Kasumi-1 (cell line): ENCODE measurements at regions not wholly inside any gene's neighbourhood (a gene's known extent, or its start where the extent isn't known, plus 50 kb on each side); places are given as distances from the start of the nearest gene placed in this dataset.
"Not testable (repeated sequence)": the region's sequence is repeated elsewhere in the genome, so short reads cannot be mapped to it uniquely, and the experiment has no call there.

ENCODE experiments used
- DNase-seq, 2 experiments: peaks; one replicate each; lab custom pipeline; 2025; lab: John Stamatoyannopoulos, UW

DNA sequence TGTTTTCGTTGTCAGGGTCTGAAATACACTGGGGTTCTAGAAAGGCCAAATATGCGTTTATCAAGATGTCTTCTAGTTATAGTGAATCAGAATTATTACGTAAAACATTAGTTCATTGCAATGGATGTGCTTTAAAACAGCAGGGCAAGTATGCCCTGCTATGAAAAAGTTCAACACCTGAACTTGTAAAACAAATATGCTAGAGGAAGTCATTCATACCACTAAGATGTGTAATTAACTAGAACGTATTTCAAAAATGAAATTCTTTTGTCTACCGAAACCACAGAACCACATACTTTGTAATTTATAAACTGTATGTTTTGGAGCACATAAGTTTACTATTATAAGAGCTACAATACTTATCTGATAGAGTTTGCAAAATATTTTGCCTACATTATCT, 266.2 kb downstream of the KCTD12 start:
- DNase-seq, result no peak

DNA sequence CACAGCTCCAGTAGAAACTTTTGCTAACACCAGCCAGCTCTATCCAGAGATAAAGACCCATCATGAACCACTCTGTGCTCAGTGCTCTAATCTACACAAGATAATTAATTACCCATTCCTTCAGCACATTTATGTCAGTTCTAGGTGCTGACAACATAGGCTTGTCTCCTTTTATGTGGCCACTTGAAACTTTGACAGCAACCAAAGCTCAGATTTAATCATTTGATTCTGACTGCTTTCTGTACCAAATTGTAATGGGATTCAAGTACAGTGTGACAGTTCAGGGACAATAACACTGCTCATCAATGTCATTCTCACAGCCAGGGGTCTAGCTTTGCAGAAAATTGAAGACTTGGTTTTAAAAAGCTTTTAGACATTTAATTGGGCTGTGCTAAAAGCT, 266.6 kb downstream of the KCTD12 start:
- DNase-seq, result no peak

DNA sequence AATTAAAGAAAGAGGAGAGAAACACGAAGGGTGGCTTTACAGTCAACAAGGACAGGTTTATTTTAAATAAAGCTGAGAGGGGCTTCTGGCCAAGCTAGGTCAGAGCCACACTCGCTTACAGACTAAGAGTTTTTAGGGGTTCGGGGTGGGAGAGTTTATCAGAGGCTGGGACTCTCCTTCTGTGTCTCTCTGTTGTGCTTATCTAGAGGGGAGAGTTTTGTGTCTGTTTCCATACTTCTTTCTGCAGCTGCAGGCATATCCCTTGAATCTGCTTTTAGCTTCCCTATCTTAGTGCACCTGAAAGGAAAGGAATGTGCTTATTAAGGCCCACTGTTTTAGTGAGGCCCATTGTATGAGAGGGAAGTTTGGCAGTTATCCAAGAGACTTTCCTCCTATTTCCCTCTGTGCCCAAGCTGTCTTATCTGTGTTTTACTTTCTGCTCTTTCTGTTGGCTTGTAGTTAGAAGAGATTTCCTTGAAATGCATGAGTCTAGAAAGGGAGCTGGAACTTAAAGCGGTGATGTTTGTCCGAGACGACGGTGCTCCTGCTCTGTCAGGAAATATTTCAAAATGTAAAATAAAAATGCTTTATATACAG, 275.3 kb downstream of the KCTD12 start:
- no peak for DNase-seq

DNA sequence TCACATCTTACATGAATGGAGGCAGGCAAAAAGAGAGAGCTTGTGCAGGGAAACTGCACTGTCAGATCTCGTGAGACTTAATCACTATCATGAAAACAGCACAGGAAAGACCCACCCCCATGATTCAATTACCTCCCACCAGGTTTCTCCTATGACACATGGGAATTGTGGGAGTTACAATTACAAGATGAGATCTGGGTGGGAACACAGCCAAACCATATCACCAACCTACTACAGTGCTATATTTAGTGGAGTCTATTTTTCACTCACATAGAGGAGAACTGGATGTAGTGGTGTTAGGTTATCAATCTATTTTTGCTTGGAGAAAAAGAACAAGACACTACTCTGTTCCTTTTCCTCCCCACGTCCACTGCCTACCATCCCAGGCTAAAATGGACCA, 276.6 kb downstream of the KCTD12 start:
- DNase-seq, result no peak

DNA sequence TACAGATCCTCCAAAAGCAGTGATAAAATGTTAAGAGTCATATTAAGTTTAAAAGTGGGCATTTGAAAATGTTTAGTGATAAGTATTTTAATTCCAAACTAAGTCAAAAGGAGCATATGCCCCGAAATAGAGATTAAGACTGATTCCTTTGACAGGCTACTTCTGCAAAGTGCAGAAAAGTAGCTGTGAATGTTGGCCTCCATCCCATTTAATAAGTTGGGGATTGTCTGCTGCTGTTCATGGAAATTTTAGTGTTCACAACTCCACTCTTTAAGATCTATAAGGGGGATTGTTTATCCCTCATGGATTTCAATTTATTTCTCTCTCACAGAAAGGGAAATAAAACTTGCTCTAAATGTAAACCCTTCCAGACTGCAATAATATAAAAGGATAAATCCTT, 278.3 kb downstream of the KCTD12 start:
- DNase-seq, result no peak

DNA sequence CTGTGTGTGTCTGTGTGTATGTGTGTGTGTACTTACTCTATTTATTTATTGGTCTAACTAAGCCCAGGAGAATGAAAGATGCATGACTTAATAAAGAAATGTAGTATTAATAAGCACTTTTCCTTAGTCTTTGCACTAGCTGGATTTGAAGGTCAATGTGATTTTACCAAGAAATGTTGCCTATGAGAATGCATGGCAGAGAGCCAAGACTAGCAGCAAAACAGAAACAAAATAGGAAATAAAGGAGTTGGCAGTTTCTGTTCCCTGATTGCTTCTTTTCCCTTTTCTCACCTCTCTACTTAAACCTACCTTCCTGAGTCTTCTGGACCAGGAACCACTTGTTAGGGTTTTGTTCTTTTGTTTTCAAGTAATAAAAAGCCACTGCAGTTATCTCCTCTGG, 286.1 kb downstream of the KCTD12 start:
- no peak for DNase-seq

DNA sequence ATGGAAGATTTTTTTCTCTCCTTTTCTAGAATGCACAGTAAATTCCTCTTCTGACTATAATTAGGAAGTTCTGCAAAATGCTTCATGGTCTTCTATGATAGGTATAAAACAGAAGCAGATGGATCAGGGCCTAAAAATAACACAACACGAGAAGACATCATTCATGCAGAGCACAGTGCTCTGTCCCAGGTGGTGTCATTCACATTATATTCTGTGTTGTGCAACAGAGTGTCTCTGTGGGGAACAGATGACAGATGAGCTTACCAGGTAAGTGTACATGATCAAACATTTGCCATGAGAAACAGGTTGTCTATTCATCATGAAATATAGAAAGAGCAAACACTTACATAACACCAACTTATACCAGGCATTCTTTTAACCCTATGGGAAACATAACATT, 288.3 kb downstream of the KCTD12 start:
- DNase-seq, result no peak

DNA sequence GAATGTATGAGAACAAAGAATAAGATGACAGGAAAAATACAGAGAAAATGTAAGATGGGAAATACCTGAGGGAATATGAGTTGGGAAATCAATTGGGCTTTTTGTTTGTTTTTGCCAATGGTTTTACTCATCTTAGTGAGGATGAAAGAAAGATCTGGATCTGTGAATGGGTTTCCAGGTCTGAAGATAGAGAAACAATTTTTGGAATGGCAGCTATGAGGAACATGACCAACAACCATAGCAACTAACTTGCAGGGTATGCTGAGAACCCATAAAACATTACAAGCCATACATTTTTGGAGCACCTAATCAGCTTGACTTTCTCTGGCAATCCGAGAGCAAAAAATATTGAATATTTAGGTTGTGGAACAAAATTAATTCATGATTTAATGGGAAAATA, 290.0 kb downstream of the KCTD12 start:
- no peak for DNase-seq

DNA sequence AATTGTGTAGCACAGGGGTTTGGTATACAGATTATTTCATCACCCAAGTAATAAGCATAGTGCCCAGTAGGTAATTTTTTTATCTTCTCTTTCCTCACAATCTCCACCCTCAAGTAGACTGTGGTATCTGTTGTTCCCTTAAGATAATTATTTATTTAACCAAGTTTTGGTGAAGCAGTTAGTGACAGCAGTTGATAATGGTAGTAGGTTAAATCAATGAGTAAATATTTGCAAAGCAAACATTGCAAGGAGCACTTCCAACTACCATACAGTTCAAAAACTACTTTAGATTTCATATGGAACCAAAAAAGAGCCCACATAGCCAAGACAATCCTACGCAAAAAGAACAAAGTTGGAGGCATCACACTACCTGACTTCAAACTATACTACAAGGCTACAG, 291.8 kb downstream of the KCTD12 start:
- DNase-seq, result no peak

DNA sequence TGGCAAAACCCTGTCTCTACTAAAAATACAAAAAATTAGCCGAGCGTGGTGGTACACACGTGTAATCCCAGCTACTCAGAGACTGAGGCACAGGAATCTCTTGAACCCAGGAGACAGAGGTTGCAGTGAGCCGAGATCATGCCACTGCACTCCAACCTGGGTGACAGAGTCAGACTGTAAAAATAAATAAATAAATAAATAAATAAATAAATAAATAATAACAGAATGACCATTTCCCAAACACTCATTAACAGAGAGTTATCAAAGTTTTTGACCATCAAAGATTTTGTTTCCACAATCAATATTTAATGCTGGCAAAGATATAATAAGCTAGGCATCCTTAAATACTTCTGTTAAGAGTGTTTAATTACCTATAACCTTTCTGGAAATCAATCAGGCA, 299.4 kb downstream of the KCTD12 start:
- no peak for DNase-seq

DNA sequence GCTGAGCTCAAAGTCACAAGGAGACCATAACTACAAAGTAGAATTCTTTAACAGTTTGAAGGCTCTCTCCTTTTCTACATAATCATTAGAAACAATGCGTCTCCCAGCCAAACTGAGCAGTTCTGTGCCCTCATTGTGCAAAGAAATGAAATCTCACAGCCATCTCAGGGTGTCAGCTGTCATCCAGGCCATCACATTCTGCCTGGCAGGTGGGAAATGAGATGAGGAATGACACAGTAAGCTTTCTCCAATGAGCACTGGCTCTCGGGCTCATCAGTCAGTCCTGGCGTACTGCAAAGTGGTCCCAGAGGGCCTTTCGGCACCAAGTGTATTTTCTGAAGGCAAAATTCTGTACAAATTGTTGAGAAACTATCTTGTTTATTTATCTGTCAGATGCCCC, 306.5 kb downstream of the KCTD12 start:
- DNase-seq, result no peak

DNA sequence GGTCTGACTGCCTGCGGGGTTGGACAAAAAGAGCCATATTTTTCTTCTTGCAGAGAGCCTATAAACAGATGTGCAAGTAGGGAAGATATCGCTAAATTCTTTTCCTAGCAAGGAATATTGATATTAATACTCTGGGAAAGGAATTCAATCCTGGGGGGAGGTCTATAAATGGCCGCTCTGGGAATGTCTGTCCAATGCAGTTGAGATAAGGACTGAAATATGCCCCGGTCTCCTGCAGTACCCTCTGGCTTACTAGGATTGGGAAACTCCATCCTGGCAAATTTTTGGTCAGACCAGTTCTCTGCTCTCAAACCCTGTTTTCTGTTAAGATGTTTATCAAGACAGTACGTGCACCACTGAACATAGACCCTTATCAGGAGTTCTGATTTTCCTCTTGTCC, 310.6 kb downstream of the KCTD12 start:
- DNase-seq, result not testable (repeated sequence)

DNA sequence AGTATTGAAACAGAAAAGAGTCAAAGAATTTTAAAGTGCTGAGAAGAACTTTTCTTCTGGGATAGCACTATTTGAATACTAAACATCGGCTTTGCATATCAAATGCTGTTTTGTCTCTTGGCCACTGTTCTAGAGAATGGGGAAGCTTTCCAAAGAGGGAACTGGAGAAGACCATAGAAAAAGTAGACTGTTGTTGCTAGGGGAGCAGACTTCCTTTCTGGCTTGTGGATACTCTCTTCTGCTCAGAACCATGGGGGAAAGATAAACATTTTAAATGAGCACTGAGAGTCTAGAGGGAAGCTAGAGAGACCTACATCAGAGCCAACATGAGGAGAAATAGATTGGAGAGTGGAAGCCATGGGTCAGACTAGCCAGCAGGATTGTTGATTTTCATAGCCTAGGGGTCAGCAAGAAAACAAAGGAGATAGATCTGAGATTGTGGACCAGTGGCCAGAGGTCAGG, 315.7 kb downstream of the KCTD12 start:
- peak; percentile 78 to 81 for DNase-seq

DNA sequence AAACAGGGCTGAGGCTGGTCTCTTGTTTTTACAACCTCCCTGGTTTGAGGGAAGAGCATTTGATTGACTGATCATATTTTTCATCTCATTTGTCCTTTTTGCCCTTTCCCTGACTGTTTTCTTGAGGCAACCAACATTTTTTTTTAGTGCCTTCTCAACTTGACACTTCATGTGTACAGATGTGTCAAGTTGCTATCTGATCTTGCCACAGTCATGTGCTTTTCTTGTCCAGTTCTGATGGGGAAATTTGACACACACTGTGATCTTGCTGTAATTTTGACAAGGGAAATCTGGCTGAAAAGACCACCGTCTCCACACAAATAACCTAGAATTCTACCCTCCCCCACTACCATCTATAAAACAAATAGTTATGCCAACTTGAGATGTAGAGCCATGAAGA, 329.6 kb downstream of the KCTD12 start:
- DNase-seq, result no peak

DNA sequence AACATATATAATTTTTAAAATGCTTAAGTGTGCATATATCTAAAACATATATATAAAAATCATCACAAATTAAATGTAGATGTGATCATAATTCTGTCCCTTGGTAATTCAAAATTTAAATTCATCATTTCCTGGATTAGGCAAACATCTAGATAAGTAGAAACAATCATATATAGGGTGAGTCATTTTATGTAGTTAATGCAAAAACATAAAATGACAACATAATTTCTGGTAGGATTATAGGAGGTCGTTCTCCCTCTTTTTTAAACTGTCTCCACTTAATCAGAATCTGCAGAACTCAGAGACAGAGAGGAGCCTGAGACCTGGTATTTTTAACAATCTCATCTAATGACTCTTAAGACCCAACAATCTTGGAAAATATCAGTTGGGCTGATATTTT, 333.4 kb downstream of the KCTD12 start:
- no peak for DNase-seq

DNA sequence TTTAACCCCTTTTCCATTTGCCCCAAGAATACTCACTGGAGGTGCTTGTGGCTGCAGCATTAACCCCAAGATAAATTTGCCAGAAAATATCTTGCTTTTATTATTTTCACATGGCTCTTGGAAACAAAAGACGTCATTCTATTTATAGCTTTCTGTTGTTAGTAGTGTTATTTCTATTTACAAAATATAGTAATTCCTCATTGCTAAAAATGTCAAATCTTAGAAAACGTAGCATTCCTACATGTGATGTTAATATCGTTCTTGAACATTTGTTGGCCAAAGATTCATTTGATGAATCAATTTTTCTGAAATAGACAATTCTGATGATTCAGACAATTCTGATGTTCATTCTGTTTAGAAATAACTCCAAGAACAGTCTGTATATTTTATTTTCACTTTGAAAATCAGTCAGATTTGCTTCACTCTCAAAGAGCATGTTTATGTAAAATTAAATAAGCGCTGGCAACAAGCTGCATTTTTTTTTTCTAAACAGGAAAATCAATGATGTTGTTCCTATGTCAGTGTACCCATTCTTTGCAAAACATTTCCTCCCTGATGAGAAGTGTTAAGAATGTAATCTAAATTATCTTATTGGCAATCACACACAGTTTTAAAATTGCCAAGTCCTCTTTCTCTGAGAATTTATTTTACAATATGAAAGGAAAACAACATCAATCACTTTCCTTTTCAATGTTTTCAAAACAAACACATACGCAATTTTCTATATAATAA, 334.0 kb downstream of the KCTD12 start:
- DNase-seq, result no peak

DNA sequence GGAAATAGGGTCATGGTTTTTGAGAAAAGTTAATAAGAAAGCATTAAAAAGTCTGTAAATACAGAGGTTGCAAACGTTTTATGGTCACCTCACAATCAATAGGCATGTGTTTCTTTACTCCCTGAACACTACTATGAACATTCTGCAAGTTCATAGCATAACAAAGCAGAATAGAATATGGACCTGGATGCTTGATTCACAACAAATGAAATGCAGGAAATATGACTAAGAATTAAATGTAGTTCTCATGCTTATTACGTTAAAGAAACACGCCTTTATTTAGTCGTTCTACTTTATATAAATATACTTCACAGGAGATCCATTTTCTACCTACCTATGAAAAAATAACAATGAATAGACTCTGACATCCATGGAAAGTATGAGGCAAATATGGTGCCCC, 344.0 kb downstream of the KCTD12 start:
- no peak for DNase-seq

DNA sequence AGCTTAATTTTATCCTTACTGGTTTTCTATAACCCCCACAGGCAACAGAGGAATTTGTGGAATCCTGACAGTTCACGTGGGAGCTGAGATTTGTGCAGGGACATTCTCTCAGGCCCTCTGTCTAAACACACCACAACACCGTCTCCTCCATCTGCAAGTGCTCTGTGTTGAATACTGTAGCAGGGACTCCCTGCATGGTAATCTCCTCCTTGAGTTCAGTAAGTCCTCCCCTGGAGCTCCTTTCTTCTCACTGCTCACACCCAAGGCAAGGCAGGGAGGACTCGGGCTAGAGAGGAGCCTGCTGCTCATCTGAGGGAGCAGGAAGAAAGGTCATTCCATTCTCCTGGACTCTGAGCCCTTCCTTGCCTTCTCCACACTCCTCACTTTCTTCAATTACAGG, 348.2 kb downstream of the KCTD12 start:
- no peak for DNase-seq

DNA sequence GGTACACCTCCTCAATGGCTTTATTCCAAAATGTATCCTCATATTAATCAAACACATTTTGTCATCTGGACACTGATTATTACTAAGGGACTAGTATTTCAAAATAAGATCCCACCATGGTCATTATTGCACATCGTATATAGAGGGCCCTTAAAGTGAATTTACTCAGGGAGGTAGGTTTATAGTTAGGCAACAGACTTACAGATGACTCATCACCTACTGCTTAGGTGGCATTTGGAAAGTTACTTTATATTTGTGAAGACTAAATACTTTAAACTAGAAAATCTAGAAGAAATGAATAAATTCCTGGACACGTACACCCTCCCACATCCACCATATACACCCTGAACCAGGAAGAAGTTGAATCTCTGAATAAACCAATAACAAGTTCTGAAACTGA, 353.0 kb downstream of the KCTD12 start:
- DNase-seq, result no peak

DNA sequence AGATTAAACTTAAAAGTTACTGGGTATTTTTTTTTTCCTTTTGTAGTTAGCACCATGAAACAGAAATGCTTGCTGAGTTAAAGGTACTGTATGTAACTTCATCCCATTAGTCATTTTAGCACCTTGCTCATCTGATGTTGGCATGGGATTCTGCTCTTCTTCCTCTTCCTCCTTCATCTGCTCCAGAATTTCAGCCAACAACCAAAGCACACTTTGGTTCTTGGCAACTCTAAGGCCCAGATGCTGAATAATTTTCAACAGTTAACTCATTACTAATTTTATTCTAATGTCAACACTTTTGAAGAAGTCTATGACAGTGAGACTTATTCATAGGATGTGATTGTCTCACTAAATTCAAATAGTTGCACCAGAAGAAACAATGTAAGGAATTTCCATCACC, 359.2 kb downstream of the KCTD12 start:
- no peak for DNase-seq

DNA sequence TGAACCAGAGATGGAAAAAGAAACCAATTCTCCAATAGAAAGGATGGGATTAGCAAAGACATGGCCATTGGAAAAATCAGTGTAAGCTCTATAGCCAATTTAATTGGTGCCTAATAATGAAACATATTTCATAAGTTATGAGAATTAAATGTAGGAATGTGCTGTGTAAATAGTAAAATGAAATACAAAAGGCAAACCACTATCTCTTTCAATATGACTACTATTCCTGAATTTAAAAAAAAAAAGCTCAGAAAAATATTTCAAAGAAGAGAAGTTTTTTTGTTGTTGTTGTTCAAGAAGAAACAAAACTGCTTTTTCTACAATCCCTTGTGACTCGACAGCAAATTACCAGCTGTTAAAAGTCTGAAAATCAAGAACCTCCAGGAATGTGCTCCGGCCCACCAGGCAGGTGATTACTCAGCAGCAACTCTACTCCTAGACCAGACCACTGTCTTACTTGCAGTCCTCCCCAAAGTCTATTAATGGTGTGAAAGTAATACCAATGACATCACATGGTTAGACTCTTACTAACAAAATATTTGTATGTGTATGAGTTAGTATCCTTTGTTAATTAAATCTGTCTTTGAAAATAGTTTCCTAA, 362.4 kb downstream of the KCTD12 start:
- no peak for DNase-seq

DNA sequence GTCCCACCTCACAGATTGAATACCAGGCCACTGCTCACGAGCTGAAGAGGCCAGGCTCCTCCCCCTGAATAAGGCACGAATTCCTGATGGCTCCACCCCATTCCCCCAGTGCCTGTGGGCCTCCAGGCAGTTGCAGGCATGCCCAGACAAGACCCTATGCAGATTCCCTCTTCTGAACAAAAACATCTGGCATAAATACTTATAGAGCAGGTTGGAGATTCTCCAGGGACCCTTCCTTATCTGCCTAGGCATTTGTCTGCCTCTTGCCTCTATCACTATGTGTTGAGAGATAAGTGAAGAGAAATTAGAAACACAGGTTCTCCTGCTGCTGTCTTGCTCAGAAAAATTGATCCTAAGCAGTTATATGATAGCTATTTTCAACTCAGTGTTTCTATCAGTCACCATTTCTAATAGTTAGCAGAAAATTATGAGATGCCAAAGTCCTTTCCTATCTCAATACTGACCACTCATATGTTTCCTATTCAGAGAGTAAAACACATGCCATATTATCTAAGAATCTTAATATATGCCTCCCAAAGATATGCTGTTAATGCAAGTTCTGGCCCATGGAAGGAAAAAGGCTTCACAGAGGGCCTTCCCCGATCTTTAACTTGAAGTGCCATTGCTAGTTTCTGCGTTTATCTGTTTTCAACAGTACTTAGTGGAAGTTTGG, 364.0 kb downstream of the KCTD12 start:
- no peak for DNase-seq

DNA sequence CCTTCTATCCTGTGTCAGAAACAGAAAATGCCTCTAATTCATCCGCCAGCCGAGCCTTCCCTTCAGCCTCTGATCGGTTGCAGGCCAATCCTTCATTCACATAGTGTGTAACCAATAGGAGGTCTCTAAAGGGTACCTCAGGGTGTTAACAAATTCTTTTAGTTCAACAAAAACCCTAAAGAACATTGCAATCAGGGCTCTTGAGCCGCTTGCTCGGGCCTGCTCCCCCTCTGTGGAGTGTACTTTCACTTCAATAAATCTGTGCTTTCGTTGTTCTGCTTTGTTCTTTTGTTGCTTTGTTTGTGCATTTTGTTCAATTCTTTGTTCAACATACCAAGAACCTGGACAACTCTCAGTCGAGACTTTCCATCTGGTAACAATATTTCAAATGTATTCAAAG, 366.5 kb downstream of the KCTD12 start:
- no peak for DNase-seq
